ENCODE measurements at regions not wholly inside any gene's neighbourhood (a gene's known extent, or its start where the extent isn't known, plus 50 kb on each side); places are given as distances from the start of the nearest gene placed in this dataset.

- TF ChIP-seq, protein P1, sequence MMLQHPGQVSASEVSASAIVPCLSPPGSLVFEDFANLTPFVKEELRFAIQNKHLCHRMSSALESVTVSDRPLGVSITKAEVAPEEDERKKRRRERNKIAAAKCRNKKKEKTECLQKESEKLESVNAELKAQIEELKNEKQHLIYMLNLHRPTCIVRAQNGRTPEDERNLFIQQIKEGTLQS (IDR thresholded peaks at IDR 0.05; ENCODE audit: insufficient read depth, low read depth, low read length) = no peak
- TF ChIP-seq, protein P2, sequence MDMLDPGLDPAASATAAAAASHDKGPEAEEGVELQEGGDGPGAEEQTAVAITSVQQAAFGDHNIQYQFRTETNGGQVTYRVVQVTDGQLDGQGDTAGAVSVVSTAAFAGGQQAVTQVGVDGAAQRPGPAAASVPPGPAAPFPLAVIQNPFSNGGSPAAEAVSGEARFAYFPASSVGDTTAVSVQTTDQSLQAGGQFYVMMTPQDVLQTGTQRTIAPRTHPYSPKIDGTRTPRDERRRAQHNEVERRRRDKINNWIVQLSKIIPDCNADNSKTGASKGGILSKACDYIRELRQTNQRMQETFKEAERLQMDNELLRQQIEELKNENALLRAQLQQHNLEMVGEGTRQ (IDR thresholded peaks at IDR 0.05; ENCODE audit: low read length) = no peak
- no peak for TF ChIP-seq FOSL1 (IDR thresholded peaks at IDR 0.05; ENCODE audit: insufficient read depth, low read depth, low read length)
These were observed 651.0 kb upstream of the B3GAT1 start (continued) for GRCh38 chr11:135062994-135063393.
